Progenitor cell of endocrine pancreas (in vitro differentiated cells): ENCODE measurements at regions not wholly inside any gene's neighbourhood (a gene's known extent, or its start where the extent isn't known, plus 50 kb on each side); places are given as distances from the start of the nearest gene placed in this dataset.

Experiments used
- DNase-seq: peaks from one replicate; pipeline ENCODE4 v3.0.0; 2021; ENCODE audit warnings: low spot score; ENCODE audit not compliant: unreplicated experiment
- H3K27ac Mint-ChIP-seq: 2 replicates; pipeline ENCODE4 v1.8.0; 2021; ENCODE audit warnings: mild to moderate bottlenecking, moderate library complexity, mixed read lengths
- H3K27me3 Mint-ChIP-seq: 2 replicates; pipeline ENCODE4 v1.8.0; 2021; ENCODE audit warnings: mixed read lengths
- H3K36me3 Mint-ChIP-seq: 2 replicates; pipeline ENCODE4 v1.8.0; 2022; ENCODE audit warnings: mixed read lengths; ENCODE audit not compliant: insufficient read depth
- H3K4me1 Mint-ChIP-seq: 2 replicates; pipeline ENCODE4 v1.8.0; 2021; ENCODE audit warnings: low read depth, mixed read lengths
- H3K4me3 Mint-ChIP-seq: 2 replicates; pipeline ENCODE4 v1.8.0; 2021; ENCODE audit warnings: low read depth, mild to moderate bottlenecking, moderate library complexity, mixed read lengths
- H3K9me3 Mint-ChIP-seq: 2 replicates; pipeline ENCODE4 v1.8.0; 2021; ENCODE audit warnings: low read depth, mixed read lengths
- TF ChIP-seq, protein P1 (sequence below): fragments of 200-600 bp; sonication (generic); IDR thresholded peaks from one replicate; pipeline ENCODE4 v1.5.0; 2021; ENCODE audit warnings: antibody characterized with exemption, mild to moderate bottlenecking; ENCODE audit not compliant: unreplicated experiment

DNA sequence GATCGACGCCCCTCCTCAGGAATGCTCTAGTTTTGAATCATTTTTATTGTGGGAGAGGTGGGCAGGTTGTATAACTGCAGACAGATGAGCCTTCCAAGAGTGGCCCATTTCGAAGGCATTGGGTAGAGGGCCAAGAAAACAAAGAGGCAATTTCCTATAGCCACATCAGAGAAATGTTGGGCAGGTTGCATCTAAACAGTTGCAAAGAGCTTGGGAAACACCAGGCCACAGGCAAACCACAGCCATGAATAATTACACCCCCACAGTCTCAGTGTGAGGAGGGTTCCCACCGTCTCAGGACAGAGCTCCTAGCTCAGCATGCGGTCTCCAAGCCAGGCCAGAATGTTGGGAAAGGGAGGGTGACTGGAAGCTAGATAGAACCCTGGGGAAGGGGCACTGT is 257.3 kb downstream of the ABHD5 start:
- Mint-ChIP-seq H3K27me3 (peaks cover 19% of the 10 kb centered on the region), H3K9me3 (peaks cover 4% of the 10 kb centered on the region), H3K4me3 (no peak overlapping the region), H3K36me3 (no peaks in the 10 kb centered on the region), H3K27ac (no peak overlapping the region), H3K4me1 (no peaks in the 10 kb centered on the region)
- DNase-seq: no peak
- TF ChIP-seq, protein P1, sequence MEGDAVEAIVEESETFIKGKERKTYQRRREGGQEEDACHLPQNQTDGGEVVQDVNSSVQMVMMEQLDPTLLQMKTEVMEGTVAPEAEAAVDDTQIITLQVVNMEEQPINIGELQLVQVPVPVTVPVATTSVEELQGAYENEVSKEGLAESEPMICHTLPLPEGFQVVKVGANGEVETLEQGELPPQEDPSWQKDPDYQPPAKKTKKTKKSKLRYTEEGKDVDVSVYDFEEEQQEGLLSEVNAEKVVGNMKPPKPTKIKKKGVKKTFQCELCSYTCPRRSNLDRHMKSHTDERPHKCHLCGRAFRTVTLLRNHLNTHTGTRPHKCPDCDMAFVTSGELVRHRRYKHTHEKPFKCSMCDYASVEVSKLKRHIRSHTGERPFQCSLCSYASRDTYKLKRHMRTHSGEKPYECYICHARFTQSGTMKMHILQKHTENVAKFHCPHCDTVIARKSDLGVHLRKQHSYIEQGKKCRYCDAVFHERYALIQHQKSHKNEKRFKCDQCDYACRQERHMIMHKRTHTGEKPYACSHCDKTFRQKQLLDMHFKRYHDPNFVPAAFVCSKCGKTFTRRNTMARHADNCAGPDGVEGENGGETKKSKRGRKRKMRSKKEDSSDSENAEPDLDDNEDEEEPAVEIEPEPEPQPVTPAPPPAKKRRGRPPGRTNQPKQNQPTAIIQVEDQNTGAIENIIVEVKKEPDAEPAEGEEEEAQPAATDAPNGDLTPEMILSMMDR: no peak

DNA sequence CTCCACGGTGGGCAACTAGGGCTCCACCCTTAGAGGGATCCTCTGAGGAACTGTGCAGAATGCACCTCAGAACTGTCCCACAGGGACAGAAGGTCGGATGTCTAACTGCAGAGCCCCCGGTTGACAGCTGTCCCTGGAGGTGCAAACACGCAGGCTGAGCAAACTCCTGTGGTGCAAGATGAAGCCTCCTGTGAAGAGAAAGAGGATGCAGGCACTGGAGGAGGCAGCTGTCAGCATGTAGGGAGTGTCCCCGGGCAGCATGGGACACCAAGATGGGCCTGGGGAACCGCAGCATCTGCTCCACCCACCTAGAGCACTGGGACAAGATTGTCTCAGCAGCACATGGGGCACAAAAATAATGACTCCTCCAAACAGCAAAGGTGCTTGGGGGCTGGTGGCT is 258.9 kb downstream of the ABHD5 start:
- H3K4me3 Mint-ChIP-seq: no peak overlapping the region
- TF ChIP-seq, protein P1: no peak
- peaks cover 10% of the 10 kb centered on the region for H3K4me1 Mint-ChIP-seq
- peaks cover 21% of the 10 kb centered on the region for H3K27me3 Mint-ChIP-seq
- H3K27ac Mint-ChIP-seq: no peak overlapping the region
- peaks cover 2% of the 10 kb centered on the region for H3K9me3 Mint-ChIP-seq
- no peaks in the 10 kb centered on the region for H3K36me3 Mint-ChIP-seq
- DNase-seq: no peak

DNA sequence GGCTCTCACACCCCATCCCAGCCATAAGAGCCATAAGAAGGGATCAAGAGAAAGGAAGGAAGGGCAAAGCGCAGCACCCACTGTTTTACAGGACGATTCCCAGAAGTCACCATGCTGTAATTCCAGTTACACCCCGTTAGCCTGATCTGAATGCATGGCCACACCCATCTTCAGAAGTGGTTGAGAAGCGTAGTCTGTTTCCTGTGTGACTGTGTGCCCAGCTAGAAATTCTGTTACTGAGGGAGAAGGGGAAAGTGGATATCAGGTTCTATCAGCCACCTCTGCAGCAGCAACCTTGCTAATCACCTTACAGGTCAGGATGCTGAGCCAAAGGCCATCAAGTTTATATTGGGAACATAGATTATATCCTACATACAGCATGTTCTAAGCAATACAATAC is 260.0 kb downstream of the ABHD5 start:
- Mint-ChIP-seq H3K9me3 (no peaks in the 10 kb centered on the region), H3K27ac (no peak overlapping the region), H3K36me3 (no peaks in the 10 kb centered on the region), H3K4me1 (peaks cover 13% of the 10 kb centered on the region), H3K4me3 (no peak overlapping the region), H3K27me3 (peaks cover 29% of the 10 kb centered on the region)
- no peak for DNase-seq
- TF ChIP-seq, protein P1: no peak

DNA sequence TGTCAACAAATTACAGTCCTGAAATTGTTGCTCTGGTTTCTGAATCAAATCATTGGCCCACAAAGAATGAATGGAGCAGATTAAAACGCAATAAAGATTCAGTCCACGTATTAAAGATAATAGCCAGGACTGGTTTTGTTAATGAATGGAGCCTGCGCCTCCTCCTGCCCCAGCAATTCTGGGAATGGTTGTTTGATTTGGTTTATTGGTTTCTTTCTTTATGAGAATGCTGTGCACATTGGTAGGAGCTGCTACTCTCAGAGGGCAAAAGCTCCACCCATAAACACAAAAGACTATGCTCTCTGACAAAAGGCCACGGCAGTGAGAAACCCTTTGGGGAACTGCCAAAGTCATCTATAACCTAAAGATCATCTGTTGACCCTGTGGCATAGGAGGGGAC is 261.1 kb downstream of the ABHD5 start:
- Mint-ChIP-seq H3K4me1 (peaks cover 14% of the 10 kb centered on the region), H3K36me3 (no peaks in the 10 kb centered on the region), H3K27ac (no peak overlapping the region)

DNA sequence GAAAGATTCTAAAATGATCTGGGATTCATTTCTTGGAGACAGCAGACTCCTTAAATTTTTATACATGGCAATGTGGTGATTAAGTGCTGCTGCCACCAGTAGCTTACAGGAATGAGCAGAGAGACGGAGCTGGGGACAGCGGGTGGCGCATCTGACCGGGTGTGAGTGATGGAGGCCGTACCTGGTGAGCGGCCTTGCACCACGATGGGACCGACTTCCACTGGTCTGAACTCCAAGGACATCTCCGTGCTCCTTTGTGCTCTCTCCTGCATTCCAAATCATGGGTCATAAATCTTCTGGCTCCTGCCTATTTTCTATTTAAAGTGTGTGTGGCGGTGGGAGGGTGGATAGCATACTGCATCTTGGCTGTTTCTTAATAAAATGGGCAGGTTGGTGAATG is 262.6 kb downstream of the ABHD5 start:
- TF ChIP-seq, protein P1: no peak
- Mint-ChIP-seq H3K27ac (no peak overlapping the region), H3K27me3 (peaks cover 48% of the 10 kb centered on the region), H3K4me1 (peaks cover 14% of the 10 kb centered on the region), H3K9me3 (no peaks in the 10 kb centered on the region), H3K4me3 (no peak overlapping the region), H3K36me3 (no peaks in the 10 kb centered on the region)
- DNase-seq: no peak

More for the DNA sequence above, 261.1 kb downstream of the ABHD5 start:
- Mint-ChIP-seq H3K4me3 (no peak overlapping the region), H3K27me3 (peaks cover 39% of the 10 kb centered on the region), H3K9me3 (no peaks in the 10 kb centered on the region)
- TF ChIP-seq, protein P1: no peak
- DNase-seq: no peak
